Thyroid gland (tissue), 4 donors: ENCODE measurements at regions not wholly inside any gene's neighbourhood (a gene's known extent, or its start where the extent isn't known, plus 50 kb on each side); places are given as distances from the start of the nearest gene placed in this dataset.

ENCODE experiments used
- CTCF ChIP-seq, 6 experiments: fragments of 200-600 bp in 3 of 6; fragments of 450-650 bp in 3 of 6; sonication (generic) in 3 of 6; IDR thresholded peaks; one replicate each; pipeline ENCODE4 v1.5.1; 2016 to 2019; ENCODE audit warnings: antibody characterized with exemption in 6 of 6, mild to moderate bottlenecking in 2 of 6, inconsistent platforms in 1 of 6, moderate library complexity in 1 of 6
- POLR2A ChIP-seq, 2 donors: fragments of 450-650 bp; IDR thresholded peaks; one replicate each; pipeline ENCODE4 v1.6.1; 2017; ENCODE audit warnings: antibody characterized with exemption in 2 of 2, mild to moderate bottlenecking in 2 of 2, moderate library complexity in 1 of 2

- no peak for TF ChIP-seq POLR2A (IDR thresholded peaks at IDR 0.05)
- TF ChIP-seq CTCF (IDR thresholded peaks at IDR 0.05) = no peak
Measured at GRCh38 chr12:25677232-25677937, 124.3 kb upstream of the LMNTD1 start.
